ENCODE measurements at regions not wholly inside any gene's neighbourhood (a gene's known extent, or its start where the extent isn't known, plus 50 kb on each side); places are given as distances from the start of the nearest gene placed in this dataset.

GRCh38 chr2:225169396-225169795, 127.1 kb upstream of the DOCK10 start:
- Histone ChIP-seq H3K79me1 (ENCODE audit: insufficient read depth, low read depth, low read length, poor library complexity, severe bottlenecking) (no peaks in the 10 kb centered on the region), H3K23ac (ENCODE audit: insufficient read length, low read depth, low read length) (no peak overlapping the region), H3K56ac (ENCODE audit: insufficient read length, low read depth, low read length) (no peak overlapping the region), H3K27ac (ENCODE audit: insufficient read length, low read depth, low read length) (no peak overlapping the region), H3K18ac (ENCODE audit: insufficient read length, low read depth, low read length) (no peak overlapping the region), H4K91ac (ENCODE audit: insufficient read length, low read depth, low read length) (no peak overlapping the region), H2BK120ac (ENCODE audit: low read depth, low read length, poor library complexity, severe bottlenecking) (no peak overlapping the region), H4K8ac (replicated peaks; ENCODE audit: insufficient read length, low read depth, low read length) (no peak overlapping the region), H3K27me3 (ENCODE audit: insufficient read depth, low read length) (no peaks in the 10 kb centered on the region), H3K4me1 (ENCODE audit: insufficient read depth, low read length) (no peaks in the 10 kb centered on the region; the same call in 1 of the 2 replicates), H3K4me2 (ENCODE audit: insufficient read depth, insufficient read length, low read length) (no peak overlapping the region), H2BK15ac (ENCODE audit: low read depth, low read length) (no peak overlapping the region), H3K9ac (ENCODE audit: extremely low read depth, insufficient read length, low read length) (no peak overlapping the region), H2BK5ac (ENCODE audit: insufficient read length, low read length) (no peak overlapping the region), H3K4ac (ENCODE audit: low read depth, low read length) (no peak overlapping the region), H3K79me2 (ENCODE audit: insufficient read depth, low read length) (no peaks in the 10 kb centered on the region), H3K9me3 (ENCODE audit: control insufficient read depth, low read depth, low read length) (no peaks in the 10 kb centered on the region), H2AK5ac (ENCODE audit: insufficient read length, low read length) (no peak overlapping the region), H3K23me2 (ENCODE audit: insufficient read length, low read depth, low read length, poor library complexity, severe bottlenecking) (no peaks in the 10 kb centered on the region), H4K20me1 (ENCODE audit: control insufficient read depth, insufficient read depth, insufficient read length) (no peaks in the 10 kb centered on the region), H3T11ph (ENCODE audit: low read length) (no peak overlapping the region), H4K5ac (ENCODE audit: insufficient read length, low read depth, low read length) (no peak overlapping the region), H3K14ac (ENCODE audit: insufficient read depth, low read length) (no peak overlapping the region), H2AFZ (ENCODE audit: low read length) (no peak overlapping the region), H2BK20ac (ENCODE audit: low read depth, low read length, poor library complexity, severe bottlenecking) (no peak overlapping the region), H2BK12ac (ENCODE audit: insufficient read length, low read depth, low read length) (no peak overlapping the region)
- H3K9me3 Mint-ChIP-seq: no peaks in the 10 kb centered on the region
- no peak overlapping the region for H3K27ac Mint-ChIP-seq
- no CpG with 5 or more reads among the region's 4 CpGs for WGBS (ENCODE audit: extremely low coverage, insufficient read length, low lambda C conversion rate)
- H3K27me3 Mint-ChIP-seq (ENCODE audit: low read depth): no peaks in the 10 kb centered on the region; the same call in 1 of the 2 replicates
- no peaks in the 10 kb centered on the region for H3K36me3 Mint-ChIP-seq (ENCODE audit: insufficient read depth in 1 of 3, low read depth in 3 of 3)
- peaks cover 3 to 4% of the 10 kb centered on the region in 2 experiments; a peak in 2 of 4 replicates for H3K4me1 Mint-ChIP-seq
- DNase-seq: no peak
- no peak overlapping the region for H3K4me3 Mint-ChIP-seq
- TF ChIP-seq CTCF (conservative IDR thresholded peaks at IDR 0.05): no peak
